GM23248 (cell line): ENCODE measurements at regions not wholly inside any gene's neighbourhood (a gene's known extent, or its start where the extent isn't known, plus 50 kb on each side); places are given as distances from the start of the nearest gene placed in this dataset.

Experiments
- DNase-seq: peaks from one replicate; pipeline ENCODE4 v3.0.0-alpha.2; 2015
- H2AFZ ChIP-seq: fragments of 200-600 bp; sonication (generic); 2 replicates; pipeline ENCODE4 v1.6.1; 2016; ENCODE audit warnings: antibody characterized with exemption
- H3F3A ChIP-seq: fragments of 200-600 bp; sonication (generic); 2 replicates; pipeline ENCODE4 v1.6.1; 2016; ENCODE audit warnings: mild to moderate bottlenecking, antibody characterized with exemption, mixed run types; ENCODE audit not compliant: insufficient read depth
- H3K27ac ChIP-seq: fragments of 200-600 bp; sonication (generic); 2 replicates; pipeline ENCODE4 v1.5.1; 2016; ENCODE audit warnings: mild to moderate bottlenecking
- H3K27me3 ChIP-seq: fragments of 200-600 bp; sonication (generic); replicated peaks from 2 replicates; pipeline ENCODE4 v1.6.1; 2016; ENCODE audit warnings: mild to moderate bottlenecking; ENCODE audit not compliant: insufficient read depth
- H3K36me3 ChIP-seq: fragments of 200-600 bp; sonication (generic); 2 replicates; pipeline ENCODE4 v1.6.1; 2016; ENCODE audit warnings: low read depth, mild to moderate bottlenecking
- H3K4me1 ChIP-seq: fragments of 200-600 bp; sonication (generic); 2 replicates; pipeline ENCODE4 v1.6.1; 2016; ENCODE audit warnings: mild to moderate bottlenecking; ENCODE audit not compliant: insufficient read depth
- H3K4me2 ChIP-seq: fragments of 200-600 bp; sonication (generic); one replicate; pipeline ENCODE4 v1.6.1; 2016; ENCODE audit warnings: mild to moderate bottlenecking; ENCODE audit not compliant: unreplicated experiment
- H3K4me3 ChIP-seq: fragments of 200-600 bp; sonication (generic); 2 replicates; pipeline ENCODE4 v1.5.1; 2016; ENCODE audit warnings: mild to moderate bottlenecking
- H3K79me2 ChIP-seq: fragments of 200-600 bp; sonication (generic); 2 replicates; pipeline ENCODE4 v1.6.1; 2016; ENCODE audit warnings: mild to moderate bottlenecking; ENCODE audit not compliant: insufficient read depth
- H3K9ac ChIP-seq: fragments of 200-600 bp; sonication (generic); 2 replicates; pipeline ENCODE4 v1.6.1; 2016; ENCODE audit warnings: mild to moderate bottlenecking
- H3K9me2 ChIP-seq: fragments of 200-600 bp; sonication (generic); 2 replicates; pipeline ENCODE4 v1.6.1; 2016; ENCODE audit warnings: mixed run types, mild to moderate bottlenecking, moderate library complexity; ENCODE audit not compliant: insufficient read depth
- H3K9me3 ChIP-seq: fragments of 200-600 bp; sonication (generic); one replicate; pipeline ENCODE4 v1.6.1; 2017; ENCODE audit warnings: low read depth
- H4K20me1 ChIP-seq: fragments of 200-600 bp; sonication (generic); 2 replicates; pipeline ENCODE4 v1.6.0; 2016; ENCODE audit not compliant: insufficient read depth
- EZH2 ChIP-seq: fragments of 200-600 bp; sonication (generic); IDR thresholded peaks from 2 replicates; pipeline ENCODE4 v1.6.1; 2018; ENCODE audit warnings: antibody characterized with exemption, mild to moderate bottlenecking; ENCODE audit not compliant: insufficient read depth, poor library complexity, severe bottlenecking
- EZH2phosphoT487 ChIP-seq: fragments of 200-600 bp; sonication (generic); IDR thresholded peaks from 2 replicates; pipeline ENCODE4 v1.6.1; 2018; ENCODE audit warnings: antibody characterized with exemption, moderate library complexity, mild to moderate bottlenecking, low read depth; ENCODE audit not compliant: insufficient read depth
- WGBS, 2 experiments: methylation state at CpG; one replicate each; pipeline ENCODE4 v1.1.6; 2015 to 2017; ENCODE audit warnings: low lambda C conversion rate in 2 of 2, low coverage in 1 of 2; ENCODE audit errors: missing lambda C conversion rate in 2 of 2; 5-methylcytosine and 5-hydroxymethylcytosine counted together
- in situ Hi-C: fragments of 300-500 bp; cut with MboI; formaldehyde crosslinking; loops from 2 replicates; pipeline ENCODE4 v1.15.0; 2020

GRCh38 chr11:79939111-79939510 is 498.3 kb upstream of the TENM4 start:
- H3K4me2 ChIP-seq: no peak overlapping the region
- in situ Hi-C loops: no loop called here
- H4K20me1 ChIP-seq: no peaks in the 10 kb centered on the region
- H3K79me2 ChIP-seq: no peaks in the 10 kb centered on the region
- H3K27me3 ChIP-seq: no peaks in the 10 kb centered on the region
- H3F3A ChIP-seq: no peaks in the 10 kb centered on the region
- no peaks in the 10 kb centered on the region for H3K4me1 ChIP-seq
- H3K36me3 ChIP-seq: no peaks in the 10 kb centered on the region
- no peaks in the 10 kb centered on the region for H3K9me3 ChIP-seq
- 56 to 59% methylated on average over 4 of the region's 4 CpGs for WGBS, 2 experiments
- no peaks in the 10 kb centered on the region for H3K9me2 ChIP-seq
- no peak overlapping the region for H3K27ac ChIP-seq
- no peak for DNase-seq
- TF ChIP-seq EZH2: no peak
- no peak for TF ChIP-seq EZH2phosphoT487
- no peak overlapping the region for H3K4me3 ChIP-seq
- no peak overlapping the region for H3K9ac ChIP-seq
- H2AFZ ChIP-seq: no peak overlapping the region

- Histone ChIP-seq H2AFZ (no peak overlapping the region), H3K9me2 (no peaks in the 10 kb centered on the region), H3K4me3 (no peak overlapping the region), H3K27ac (no peak overlapping the region), H4K20me1 (no peaks in the 10 kb centered on the region), H3K36me3 (no peaks in the 10 kb centered on the region), H3K4me2 (no peak overlapping the region), H3K9me3 (no peaks in the 10 kb centered on the region), H3F3A (no peaks in the 10 kb centered on the region), H3K4me1 (no peaks in the 10 kb centered on the region), H3K27me3 (no peaks in the 10 kb centered on the region), H3K9ac (no peak overlapping the region), H3K79me2 (no peaks in the 10 kb centered on the region)
- in situ Hi-C loops: no loop called here
- WGBS, 2 experiments: 9 to 28% methylated on average over 3 of the region's 3 CpGs
- no peak for DNase-seq
- TF ChIP-seq EZH2phosphoT487: no peak
- no peak for TF ChIP-seq EZH2
These were observed 497.0 kb upstream of the TENM4 start for GRCh38 chr11:79937676-79938334.

DNA sequence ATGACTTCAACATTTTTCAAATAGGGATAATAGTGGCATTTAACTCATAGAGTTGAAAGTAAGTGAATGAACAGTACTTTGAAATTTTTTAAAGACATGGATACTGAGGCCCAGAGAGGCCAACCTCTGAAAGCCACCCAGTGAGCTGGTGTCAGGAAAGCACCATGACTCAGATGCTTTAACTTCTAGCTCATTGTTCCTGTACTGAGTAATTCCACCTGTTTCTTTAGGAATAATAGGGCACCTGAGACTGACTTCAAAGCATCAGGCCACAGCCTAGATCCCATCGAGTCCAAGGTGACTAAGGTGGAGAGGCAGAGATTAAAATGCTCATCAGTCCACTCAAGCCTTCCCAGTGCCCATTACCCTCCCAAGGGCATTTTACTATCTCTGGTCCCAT is 491.8 kb upstream of the TENM4 start:
- no peak for DNase-seq
- Histone ChIP-seq H3K79me2 (no peaks in the 10 kb centered on the region), H3K4me2 (no peak overlapping the region), H4K20me1 (no peaks in the 10 kb centered on the region), H3K27me3 (no peaks in the 10 kb centered on the region), H3K9me2 (no peaks in the 10 kb centered on the region), H2AFZ (no peak overlapping the region), H3K4me3 (no peak overlapping the region), H3K9ac (no peak overlapping the region), H3K4me1 (no peaks in the 10 kb centered on the region), H3F3A (no peaks in the 10 kb centered on the region), H3K9me3 (no peaks in the 10 kb centered on the region), H3K36me3 (no peaks in the 10 kb centered on the region), H3K27ac (no peak overlapping the region)
- in situ Hi-C loops: no loop called here
- TF ChIP-seq EZH2 (no peak), EZH2phosphoT487 (no peak)
- WGBS, 2 experiments: 0% methylated on average over 1 of the region's 1 CpG

DNA sequence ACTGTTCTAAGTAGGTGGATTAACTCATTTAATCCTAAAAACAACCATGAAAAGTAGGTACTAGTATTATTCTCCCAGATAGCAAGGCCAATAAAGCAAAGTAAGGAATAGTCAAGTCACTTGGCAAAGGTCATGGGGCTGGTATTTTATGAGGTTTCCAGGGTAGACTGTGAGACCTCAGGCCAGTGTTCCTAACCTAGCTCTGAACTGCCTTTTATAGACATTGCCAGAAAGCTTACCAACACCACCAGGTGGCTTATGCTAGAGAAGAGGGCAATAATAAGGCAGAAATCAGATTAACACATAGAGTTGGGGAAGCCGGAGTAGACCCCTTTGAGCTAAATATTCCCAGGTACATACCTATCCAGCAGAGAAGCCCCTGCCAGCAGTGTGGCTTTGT is 490.9 kb upstream of the TENM4 start:
- H3K79me2 ChIP-seq: no peaks in the 10 kb centered on the region
- no peak for DNase-seq
- H3K9me3 ChIP-seq: no peaks in the 10 kb centered on the region
- H3F3A ChIP-seq: no peaks in the 10 kb centered on the region
- H3K9ac ChIP-seq: no peak overlapping the region
- no peak overlapping the region for H2AFZ ChIP-seq
- in situ Hi-C loops: no loop called here
- H3K27me3 ChIP-seq: no peaks in the 10 kb centered on the region
- H3K4me1 ChIP-seq: no peaks in the 10 kb centered on the region
- no peaks in the 10 kb centered on the region for H3K9me2 ChIP-seq
- H3K4me3 ChIP-seq: no peak overlapping the region
- H3K36me3 ChIP-seq: no peaks in the 10 kb centered on the region
- 7 to 17% methylated on average over 1 of the region's 1 CpG for WGBS, 2 experiments
- H4K20me1 ChIP-seq: no peaks in the 10 kb centered on the region
- no peak overlapping the region for H3K27ac ChIP-seq
- H3K4me2 ChIP-seq: no peak overlapping the region
- TF ChIP-seq EZH2phosphoT487 (no peak), EZH2 (no peak)

GRCh38 chr11:79926707-79927106 is 485.9 kb upstream of the TENM4 start:
- Histone ChIP-seq H3K4me2 (no peak overlapping the region), H3K4me3 (no peak overlapping the region), H3K9ac (no peak overlapping the region), H3K79me2 (no peaks in the 10 kb centered on the region), H3K27ac (no peak overlapping the region), H3K27me3 (no peaks in the 10 kb centered on the region), H2AFZ (no peak overlapping the region), H3F3A (no peaks in the 10 kb centered on the region), H3K4me1 (no peaks in the 10 kb centered on the region), H3K36me3 (no peaks in the 10 kb centered on the region), H3K9me3 (no peaks in the 10 kb centered on the region), H4K20me1 (no peaks in the 10 kb centered on the region), H3K9me2 (no peaks in the 10 kb centered on the region)
- TF ChIP-seq EZH2phosphoT487: no peak
- no peak for TF ChIP-seq EZH2
- in situ Hi-C loops: no loop called here
- DNase-seq: no peak
- WGBS, 2 experiments: 37 to 40% methylated on average over 2 of the region's 2 CpGs
